GM21786 (cell line): ENCODE measurements at regions not wholly inside any gene's neighbourhood (a gene's known extent, or its start where the extent isn't known, plus 50 kb on each side); places are given as distances from the start of the nearest gene placed in this dataset.
"Not testable (repeated sequence)": the region's sequence is repeated elsewhere in the genome, so short reads cannot be mapped to it uniquely, and the experiment has no call there.

Experiments used
- ATAC-seq: cut with Tn5 transposase; IDR thresholded peaks from one replicate; pipeline ENCODE4 v1.9.1; 2021; ENCODE audit not compliant: unreplicated experiment

DNA sequence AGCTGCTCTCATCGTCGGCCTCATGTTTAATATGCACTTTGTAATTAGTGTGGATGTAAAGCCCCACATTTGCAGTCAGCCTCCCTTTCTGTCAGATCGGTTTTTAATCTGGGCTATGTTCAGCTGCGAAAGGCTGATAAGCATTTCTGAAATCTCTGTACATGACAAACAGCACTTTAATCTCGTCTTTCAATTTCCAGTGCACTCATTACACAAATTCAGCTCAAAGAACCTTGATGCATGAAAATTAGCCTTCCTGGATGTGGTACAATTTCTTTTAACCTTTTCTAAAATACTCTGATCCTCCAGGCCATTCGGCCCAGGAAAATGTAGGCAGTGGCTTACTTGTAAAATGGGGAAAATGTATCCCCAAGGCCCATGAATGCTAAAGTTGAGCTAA is 265.1 kb downstream of the RND3 start:
- ATAC-seq = no peak

DNA sequence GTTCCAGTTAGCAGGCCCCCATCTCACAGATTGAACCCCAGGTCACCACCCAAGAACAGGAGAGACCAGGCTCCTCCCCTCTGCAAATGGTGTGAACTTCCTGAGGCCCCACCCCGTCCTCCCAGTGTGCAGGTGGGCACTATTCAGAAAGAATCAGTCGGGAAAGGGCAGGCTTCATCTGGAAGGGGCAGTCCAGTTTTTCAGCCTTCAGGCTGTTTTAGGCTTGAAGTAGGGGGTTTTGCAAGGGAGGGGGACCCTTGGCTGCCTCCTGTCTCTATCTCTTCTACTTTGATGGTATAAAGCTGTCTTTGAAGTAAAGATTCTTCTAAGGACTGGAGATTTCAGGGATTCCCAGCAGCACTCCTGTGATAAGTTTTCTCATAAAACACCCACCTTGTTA is 267.6 kb downstream of the RND3 start:
- ATAC-seq = no peak

DNA sequence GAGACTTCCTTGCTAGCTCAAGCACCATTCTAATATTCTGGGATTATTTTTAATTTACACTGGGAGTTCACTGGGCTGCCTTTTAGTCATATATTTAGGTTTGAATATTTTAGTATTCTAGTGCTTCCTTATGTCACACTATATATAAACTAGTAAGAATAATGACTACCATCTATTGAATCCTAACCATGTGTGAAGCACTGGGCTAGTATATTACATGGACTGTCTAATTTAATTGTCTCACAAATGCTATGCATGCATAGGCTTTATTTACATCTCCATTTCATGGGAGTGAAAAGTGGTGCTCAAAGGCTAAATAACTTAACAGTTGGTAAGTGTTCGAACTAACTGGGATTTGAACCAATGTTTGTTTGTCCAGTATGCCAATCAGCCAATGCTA is 272.4 kb downstream of the RND3 start:
- ATAC-seq = no peak

DNA sequence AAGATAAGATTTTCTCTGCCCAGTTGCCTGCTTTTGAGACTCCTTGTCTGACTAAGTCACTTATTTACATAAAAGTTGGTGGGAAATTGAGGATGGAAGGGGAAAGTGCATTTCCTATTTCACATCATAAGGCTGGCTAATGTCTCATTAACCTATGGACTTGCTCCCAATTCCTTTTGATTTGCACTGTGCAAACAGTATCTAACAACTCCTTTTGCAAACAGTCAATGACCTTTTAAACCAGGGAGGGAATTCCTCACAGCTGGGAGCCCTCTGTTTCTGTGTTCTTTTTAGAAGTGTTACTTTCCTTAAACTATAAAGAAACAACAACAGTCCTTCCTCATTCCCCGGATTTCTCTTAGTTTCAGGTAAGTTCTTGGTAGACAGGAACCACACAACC is 272.8 kb downstream of the RND3 start:
- ATAC-seq = no peak

DNA sequence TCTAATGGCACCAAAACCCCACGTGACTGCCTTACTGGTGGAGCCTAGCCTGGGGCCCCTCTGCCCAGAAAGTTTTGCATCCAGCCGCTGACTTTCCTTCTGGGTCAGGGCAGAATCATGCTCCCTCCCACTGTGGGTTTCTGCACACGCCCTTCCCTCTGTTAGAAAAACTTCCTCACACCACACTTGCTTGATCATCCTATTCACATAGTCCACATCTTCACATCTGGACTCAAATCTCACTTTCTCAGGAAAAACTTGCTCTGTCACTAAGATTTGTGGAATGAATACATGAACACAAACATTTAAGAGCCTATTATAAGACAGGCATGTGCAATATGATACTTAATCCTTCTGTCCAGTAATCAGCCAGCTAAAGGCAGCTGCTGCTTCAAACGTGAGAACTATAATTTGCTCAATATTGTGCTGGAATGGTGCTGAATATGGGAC is 274.7 kb downstream of the RND3 start:
- ATAC-seq = no peak

DNA sequence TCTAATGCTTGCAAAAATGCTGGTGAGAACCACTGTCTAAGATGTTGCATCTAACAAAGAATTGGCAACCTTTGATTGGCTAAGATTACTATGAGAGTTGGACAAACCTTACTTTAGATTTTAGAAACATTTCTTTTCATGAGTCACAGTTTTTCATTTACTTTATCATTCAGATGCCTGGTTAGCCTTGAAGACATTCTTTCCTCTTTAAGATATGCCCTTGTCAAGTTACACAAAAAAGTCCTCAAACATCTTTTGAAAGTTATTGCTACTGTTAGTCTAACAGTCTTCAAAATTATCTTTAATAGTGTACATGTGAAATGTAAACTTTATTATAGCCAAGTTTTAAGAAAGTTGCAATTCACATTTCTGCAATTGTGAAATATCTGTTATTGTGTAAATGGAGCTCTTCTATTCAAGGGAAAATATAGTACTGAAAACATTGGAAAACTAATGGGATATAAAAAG is 276.3 kb downstream of the RND3 start:
- ATAC-seq = no peak

DNA sequence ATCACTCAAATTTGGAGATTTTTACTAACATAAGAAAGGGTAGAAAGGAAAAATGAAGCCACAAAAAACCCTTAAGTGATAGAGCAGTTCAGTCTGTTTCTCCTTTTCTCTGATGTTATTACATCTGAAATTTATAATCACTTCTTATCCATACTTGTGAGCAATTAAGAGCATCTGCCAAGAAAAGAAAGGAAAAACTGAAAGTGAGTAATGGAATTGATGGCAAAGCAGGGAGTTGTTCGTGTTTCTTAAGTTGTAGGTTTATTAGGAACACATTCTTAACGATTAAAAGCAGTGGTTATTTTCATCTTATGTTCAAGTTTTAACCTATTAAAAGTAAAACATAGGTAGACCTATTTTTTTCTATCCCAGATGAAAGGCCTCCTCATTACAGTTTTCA is 277.7 kb downstream of the RND3 start:
- no peak for ATAC-seq

DNA sequence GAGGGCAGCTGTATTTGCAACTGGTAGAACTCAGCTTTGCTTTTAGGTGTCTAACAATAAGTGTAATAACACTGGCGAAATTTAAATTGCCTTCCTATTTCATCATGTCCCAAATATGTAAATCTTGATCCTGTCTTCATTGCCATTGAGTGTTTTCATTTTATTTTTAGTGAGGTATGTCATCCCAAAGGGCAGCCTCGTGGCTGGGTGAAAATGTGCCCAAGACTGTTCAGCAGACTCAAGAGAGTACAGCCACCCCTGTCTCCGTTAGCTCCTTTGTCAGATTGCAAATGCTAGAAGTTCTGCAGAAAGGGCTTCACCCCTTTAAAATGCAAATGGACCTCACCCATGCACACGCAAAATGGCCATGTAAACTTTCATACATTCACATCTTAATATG is 278.8 kb downstream of the RND3 start:
- no peak for ATAC-seq

DNA sequence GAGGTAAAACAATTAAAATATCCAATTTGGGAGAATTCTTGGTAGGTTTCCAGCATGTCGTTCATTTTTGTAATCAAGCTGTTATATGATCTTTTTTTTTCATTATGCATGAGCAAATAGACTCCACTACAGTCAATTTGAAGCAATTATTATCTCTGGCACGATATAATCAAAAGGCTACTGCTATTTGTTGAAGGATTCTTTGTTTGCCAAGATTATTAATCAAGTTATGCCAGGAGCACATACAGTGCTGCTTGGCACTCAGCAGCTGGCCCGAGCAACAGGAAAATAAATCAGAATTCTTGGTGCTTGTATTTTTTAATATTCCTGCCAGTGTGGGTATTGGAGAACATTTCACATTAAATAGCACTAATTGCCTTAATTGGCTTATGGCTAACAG is 279.5 kb downstream of the RND3 start:
- ATAC-seq = no peak

DNA sequence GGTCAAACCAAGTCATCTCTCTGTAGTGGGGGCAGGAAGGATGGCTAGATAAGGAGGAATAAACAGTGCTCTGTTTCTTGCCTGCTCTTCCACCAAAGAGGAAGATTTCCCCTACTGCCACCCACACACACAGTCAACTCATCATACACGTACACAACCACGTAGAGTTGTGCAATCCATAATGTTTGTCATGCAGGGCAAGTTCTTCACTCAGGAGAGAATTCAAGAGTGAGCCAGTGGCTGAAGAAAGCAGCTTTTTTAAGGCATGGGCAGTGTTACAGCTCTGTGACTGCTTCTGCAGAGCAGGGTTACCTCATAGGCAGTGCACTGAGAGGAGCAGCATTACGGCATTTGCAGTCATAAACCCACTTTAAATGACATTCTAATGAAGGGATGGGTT is 283.0 kb downstream of the RND3 start:
- no peak for ATAC-seq

DNA sequence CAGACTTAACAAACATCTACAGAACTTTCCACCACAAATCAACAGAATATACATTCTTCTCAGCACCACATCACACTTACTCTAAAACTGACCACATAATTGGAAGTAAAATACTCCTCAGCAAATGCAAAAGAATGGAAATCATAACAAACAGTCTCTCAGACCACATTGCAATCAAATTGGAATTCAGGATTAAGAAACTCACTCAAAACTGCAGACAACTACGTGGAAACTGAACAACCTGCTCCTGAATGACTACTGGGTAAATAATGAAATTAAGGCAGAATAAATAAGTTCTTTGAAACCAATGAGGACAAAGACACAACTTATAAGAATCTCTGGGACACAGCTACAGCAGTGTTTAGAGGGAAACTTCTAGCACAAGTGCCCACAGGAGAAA is 292.7 kb downstream of the RND3 start:
- not testable (repeated sequence) for ATAC-seq

DNA sequence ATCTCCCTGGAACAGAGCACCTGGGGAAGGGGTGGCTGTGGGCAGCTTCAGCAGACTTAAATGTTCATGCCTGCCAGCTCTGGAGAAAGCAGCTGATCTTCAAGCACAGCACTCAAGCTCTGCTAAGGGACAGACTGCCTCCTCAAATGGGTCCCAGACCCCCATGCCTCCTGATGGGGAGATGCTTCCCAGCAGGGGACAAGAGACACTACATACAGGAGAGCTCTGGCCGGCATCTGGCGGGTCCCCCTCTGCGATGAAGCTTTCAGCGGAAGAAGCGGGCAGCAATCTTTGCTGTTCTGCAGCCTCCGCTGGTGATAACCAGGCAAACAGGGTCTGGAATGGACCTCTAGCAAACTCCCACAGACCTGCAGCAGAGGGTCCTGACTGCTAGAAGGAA is 294.8 kb downstream of the RND3 start:
- no peak for ATAC-seq

DNA sequence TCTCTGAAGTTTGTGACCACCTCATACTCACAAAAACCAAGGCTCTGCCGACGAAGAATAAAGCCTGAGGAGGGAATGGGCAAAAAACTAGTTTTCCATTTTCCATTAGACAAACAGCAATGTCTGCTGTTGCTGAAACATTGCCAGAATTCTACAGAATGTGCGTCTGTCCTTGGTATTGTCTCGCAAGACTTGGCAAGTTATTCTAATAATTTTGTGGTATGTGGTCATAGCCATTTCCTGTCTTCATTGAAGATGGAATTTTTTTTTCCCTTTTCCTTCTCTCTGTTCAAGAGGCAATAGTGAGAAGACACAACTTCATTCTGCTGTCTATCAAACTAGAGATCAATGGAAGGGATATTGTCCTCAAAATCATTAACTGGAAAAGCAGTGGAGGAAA is 296.1 kb downstream of the RND3 start:
- ATAC-seq = no peak

DNA sequence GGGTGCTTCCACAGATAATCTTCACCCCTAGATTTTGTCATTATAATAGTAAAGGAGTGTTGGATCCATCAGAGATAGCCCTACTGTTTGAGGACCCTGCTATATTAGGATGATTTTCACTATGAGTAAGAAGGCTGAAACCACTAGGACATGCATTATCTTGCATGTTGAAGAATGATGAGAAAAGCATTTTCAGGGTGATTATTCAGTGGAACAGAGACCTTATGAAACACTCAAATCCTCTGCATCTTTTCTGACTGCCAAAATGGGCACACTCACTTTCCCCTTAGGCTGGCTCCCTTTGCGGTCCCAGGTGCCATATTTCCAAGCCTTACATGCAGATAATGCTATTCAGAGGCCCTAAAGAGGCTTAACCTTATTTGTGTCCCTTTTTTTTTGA is 296.9 kb downstream of the RND3 start:
- no peak for ATAC-seq

DNA sequence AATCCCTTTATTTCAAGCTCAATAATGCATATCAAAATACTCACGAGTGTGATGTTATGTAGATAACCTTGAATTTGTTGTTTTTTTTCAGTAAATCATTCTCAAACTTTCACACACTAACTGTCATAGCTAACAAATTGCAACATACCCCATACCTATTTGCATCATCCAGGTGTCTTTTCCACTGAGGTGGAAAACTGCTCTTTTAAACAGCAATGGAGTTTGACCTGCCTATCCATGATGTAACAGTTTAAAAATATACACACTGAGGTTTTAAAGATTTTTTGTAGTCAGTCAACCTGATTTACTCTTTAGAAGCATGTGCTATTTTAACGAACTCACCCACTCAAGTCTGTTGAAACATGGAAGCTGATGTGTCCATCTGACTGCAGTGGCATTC is 298.7 kb downstream of the RND3 start:
- ATAC-seq = no peak

DNA sequence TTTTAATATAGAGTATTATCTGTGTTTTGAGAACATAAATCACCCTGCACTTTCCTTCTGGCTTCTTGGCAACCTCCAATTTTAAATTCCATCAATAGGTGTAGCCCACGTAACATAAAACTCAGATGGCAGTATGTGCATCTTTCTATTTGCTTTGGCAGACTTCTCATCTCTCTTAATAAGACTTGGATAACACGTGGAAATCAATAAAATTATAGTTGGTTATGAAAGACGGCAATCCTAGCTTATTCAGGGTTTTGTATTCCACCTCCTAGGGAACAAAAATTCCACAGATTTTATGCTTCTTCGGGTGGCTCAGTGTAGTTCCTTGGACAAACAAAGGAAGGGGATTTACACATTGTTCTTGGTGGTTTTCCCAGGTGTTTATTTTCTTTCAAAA is 299.3 kb downstream of the RND3 start:
- ATAC-seq = no peak

DNA sequence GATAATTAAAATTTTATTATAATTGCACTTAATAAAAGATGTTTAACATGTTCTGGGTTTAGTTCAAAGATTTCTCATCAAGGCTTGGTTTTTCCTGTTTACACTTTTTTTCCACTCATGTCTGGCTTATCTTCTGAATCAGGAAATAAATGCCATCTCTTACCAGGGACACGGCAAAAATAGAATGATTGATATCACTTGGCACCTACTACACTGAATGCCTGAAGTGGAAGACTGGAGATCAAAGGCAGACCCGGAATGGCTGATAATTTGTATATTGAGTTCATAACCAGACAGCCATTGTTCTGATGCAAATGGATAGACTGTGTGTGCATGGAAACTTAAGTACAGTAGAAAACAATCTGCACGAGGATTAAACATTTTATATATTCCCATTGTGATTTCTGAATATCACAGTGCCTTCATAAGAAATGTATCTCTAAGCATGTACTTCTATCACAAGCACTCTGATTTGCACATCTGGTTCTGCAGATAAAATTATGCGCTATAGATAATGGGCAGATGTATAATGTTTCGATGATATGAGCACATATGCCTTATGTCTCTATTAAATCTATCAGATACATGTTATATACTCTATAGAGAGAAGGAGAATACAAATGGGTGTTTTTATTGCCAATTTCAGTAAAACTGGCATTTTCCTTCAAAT is 304.8 kb downstream of the RND3 start:
- no peak for ATAC-seq

DNA sequence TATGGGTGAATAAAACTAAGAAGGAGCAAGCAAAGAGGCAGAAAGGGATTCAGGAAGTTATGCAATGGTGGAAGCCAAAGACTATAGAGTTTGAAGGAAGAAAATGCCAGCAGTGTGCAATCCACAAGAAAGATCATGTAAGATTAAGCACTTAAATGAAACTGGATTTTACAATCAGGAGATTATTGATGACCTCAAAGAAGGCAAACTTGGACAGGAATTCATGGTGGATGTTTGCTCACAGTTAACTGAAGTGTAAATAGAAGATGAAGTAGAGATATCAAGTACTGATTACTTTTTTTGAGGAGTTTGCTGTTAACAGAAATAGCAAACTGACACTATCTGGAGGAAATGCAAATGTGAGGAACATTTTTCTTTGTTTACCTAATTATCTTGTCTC is 308.9 kb downstream of the RND3 start:
- no peak for ATAC-seq

DNA sequence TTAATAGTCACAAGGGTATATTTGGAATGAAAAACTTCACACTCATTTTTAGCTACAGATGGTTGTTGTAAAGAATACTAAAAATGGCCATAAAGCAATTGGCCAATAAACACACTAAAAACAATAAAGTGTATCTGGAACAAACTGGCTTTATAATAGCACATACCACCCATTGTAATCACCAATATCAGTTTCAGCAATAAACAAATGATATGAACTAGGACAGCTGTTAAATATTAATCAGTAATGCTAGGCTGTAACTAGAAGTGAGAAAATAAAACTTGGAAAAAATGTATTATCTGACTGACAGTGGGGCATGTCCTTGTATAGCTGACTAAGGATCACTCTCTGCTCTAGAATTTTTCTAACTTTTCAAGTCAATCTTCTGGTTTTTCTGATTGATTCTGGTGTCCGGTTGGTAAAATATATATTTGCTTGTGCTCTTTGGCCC is 312.5 kb downstream of the RND3 start:
- no peak for ATAC-seq

DNA sequence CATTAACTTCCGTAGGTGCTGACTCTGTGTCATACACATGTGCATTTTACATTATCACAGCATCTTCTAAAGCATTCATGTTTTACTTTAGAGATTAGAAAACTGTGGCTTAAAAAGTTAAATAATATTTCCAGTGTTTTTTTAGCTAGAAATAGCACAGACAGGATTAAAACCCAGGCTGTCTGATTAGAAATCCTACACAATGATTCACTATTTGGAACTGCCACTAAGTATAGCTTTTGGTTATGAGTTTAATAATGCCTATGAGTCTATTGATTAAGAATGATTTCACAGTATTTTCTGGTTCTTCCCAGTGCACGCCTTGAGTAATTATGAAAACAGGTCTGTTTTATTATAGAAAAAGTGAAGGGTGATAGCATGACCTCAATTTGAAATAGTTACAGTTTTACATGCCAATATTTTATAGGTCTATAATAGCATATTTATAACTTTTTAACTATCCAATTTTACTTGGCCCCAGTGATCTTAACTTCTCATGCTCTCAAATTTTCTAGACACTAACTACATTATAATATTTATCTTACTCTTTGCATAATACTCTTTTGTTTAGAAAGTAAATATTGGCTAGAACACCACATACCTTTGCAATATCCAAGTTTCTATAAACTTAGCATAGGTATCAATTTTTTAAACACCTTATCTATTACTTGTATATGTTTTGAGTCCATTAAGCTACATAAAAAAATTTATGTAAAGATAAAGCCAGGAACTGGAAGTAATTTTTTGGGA is 313.2 kb downstream of the RND3 start:
- ATAC-seq = no peak

DNA sequence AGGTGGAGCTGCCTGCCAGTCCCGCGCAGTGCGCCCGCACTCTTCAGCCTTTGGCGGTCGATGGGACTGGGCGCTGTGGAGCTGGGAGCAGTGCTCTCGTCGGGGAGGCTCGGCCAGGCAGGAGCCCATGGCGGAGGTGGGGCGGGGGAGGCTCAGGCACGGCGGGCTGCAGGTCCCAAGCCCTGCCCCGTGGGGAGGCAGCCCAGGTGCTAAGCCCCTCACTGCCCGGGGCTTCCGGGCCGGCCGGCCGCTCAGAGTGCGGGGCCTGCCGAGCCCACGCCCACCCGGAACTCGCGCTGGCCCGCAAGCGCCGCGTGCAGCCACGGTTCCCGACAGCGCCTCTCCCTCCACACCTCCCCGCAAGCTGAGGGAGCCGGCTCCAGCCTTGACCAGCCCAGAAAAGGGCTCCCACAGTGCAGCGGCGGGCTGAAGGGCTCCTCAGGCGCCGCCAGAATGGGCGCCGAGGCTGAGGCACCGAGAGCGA is 316.4 kb downstream of the RND3 start:
- ATAC-seq = no peak

DNA sequence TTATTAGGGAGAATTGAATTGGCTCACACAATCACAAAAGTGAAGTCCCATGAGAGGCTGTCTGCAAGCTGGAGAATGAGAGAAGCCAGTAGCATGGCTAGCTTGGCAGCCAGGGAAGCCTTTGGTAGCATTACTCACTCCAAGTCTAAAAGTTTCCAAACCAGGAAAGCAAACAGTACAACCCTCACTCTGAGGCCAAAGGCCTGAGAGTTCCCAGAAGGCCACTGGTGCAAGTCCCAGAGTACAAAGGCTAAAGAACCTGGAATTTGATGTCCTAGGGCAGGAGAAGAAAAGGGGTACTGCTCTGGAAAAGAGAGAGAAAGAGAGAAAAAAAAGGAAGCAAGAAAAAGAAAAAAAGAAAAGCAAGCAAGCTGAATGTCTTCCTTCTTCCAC is 318.2 kb downstream of the RND3 start:
- no peak for ATAC-seq
